ENCODE measurements at regions not wholly inside any gene's neighbourhood (a gene's known extent, or its start where the extent isn't known, plus 50 kb on each side); places are given as distances from the start of the nearest gene placed in this dataset.

GRCh38 chr10:118107040-118107439 is 60.3 kb upstream of the RAB11FIP2 start:
- H3K4me1 ChIP-seq (ENCODE audit: control insufficient read depth, insufficient read depth, low read length, unreplicated experiment): no peaks in the 10 kb centered on the region
- no peaks in the 10 kb centered on the region for H3K79me2 ChIP-seq (ENCODE audit: control insufficient read depth, insufficient read depth, low read length, unreplicated experiment)
- H3K27me3 ChIP-seq (ENCODE audit: insufficient read depth, low read length): no peaks in the 10 kb centered on the region
- H3K4me3 ChIP-seq (ENCODE audit: low read depth, low read length): no peak overlapping the region
- no peaks in the 10 kb centered on the region for H3K36me3 ChIP-seq (ENCODE audit: insufficient read depth, low read length)
- no peak overlapping the region for H3K27ac ChIP-seq (ENCODE audit: low read depth, low read length)
- H2AFZ ChIP-seq (ENCODE audit: low read length, unreplicated experiment): no peak overlapping the region

GRCh38 chr10:118106426-118106825 is 59.7 kb upstream of the RAB11FIP2 start:
- H3K79me2 ChIP-seq (ENCODE audit: control insufficient read depth, insufficient read depth, low read length, unreplicated experiment): no peaks in the 10 kb centered on the region
- H3K36me3 ChIP-seq (ENCODE audit: insufficient read depth, low read length): no peaks in the 10 kb centered on the region
- no peak overlapping the region for H2AFZ ChIP-seq (ENCODE audit: low read length, unreplicated experiment)
- H3K4me3 ChIP-seq (ENCODE audit: low read depth, low read length): no peak overlapping the region
- no peaks in the 10 kb centered on the region for H3K4me1 ChIP-seq (ENCODE audit: control insufficient read depth, insufficient read depth, low read length, unreplicated experiment)
- no peak overlapping the region for H3K27ac ChIP-seq (ENCODE audit: low read depth, low read length)
- H3K27me3 ChIP-seq (ENCODE audit: insufficient read depth, low read length): no peaks in the 10 kb centered on the region

- Histone ChIP-seq H2AFZ (ENCODE audit: low read length, unreplicated experiment) (no peak overlapping the region), H3K4me1 (ENCODE audit: control insufficient read depth, insufficient read depth, low read length, unreplicated experiment) (no peaks in the 10 kb centered on the region), H3K27me3 (ENCODE audit: insufficient read depth, low read length) (no peaks in the 10 kb centered on the region), H3K27ac (ENCODE audit: low read depth, low read length) (no peak overlapping the region), H3K4me3 (ENCODE audit: low read depth, low read length) (no peak overlapping the region), H3K36me3 (ENCODE audit: insufficient read depth, low read length) (no peaks in the 10 kb centered on the region), H3K79me2 (ENCODE audit: control insufficient read depth, insufficient read depth, low read length, unreplicated experiment) (no peaks in the 10 kb centered on the region)
Measured at GRCh38 chr10:118102121-118102520, 55.4 kb upstream of the RAB11FIP2 start.

- Histone ChIP-seq H3K4me3 (ENCODE audit: low read depth, low read length) (no peak overlapping the region), H2AFZ (ENCODE audit: low read length, unreplicated experiment) (no peak overlapping the region), H3K79me2 (ENCODE audit: control insufficient read depth, insufficient read depth, low read length, unreplicated experiment) (no peaks in the 10 kb centered on the region), H3K4me1 (ENCODE audit: control insufficient read depth, insufficient read depth, low read length, unreplicated experiment) (no peaks in the 10 kb centered on the region), H3K27me3 (ENCODE audit: insufficient read depth, low read length) (no peaks in the 10 kb centered on the region), H3K36me3 (ENCODE audit: insufficient read depth, low read length) (no peaks in the 10 kb centered on the region), H3K27ac (ENCODE audit: low read depth, low read length) (no peak overlapping the region)
Measured at GRCh38 chr10:118101501-118101900, 54.8 kb upstream of the RAB11FIP2 start.
